Vagina (tissue), 2 donors: ENCODE measurements at regions not wholly inside any gene's neighbourhood (a gene's known extent, or its start where the extent isn't known, plus 50 kb on each side); places are given as distances from the start of the nearest gene placed in this dataset.

Source experiments
- CTCF ChIP-seq, 3 experiments: fragments of 450-650 bp in 2 of 3; fragments of 200-600 bp in 1 of 3; sonication (generic) in 1 of 3; IDR thresholded peaks; one replicate each; pipeline ENCODE4 v1.5.1; 2017 to 2019; ENCODE audit warnings: antibody characterized with exemption in 3 of 3, mild to moderate bottlenecking in 2 of 3, moderate library complexity in 2 of 3
- POLR2A ChIP-seq, 2 donors: fragments of 450-650 bp; IDR thresholded peaks; one replicate each; pipeline ENCODE4 v1.6.1; 2017; ENCODE audit warnings: antibody characterized with exemption in 2 of 2, mild to moderate bottlenecking in 2 of 2, moderate library complexity in 2 of 2
- POLR2AphosphoS5 ChIP-seq, 2 donors: sonication (generic); formaldehyde crosslinking; IDR thresholded peaks; one replicate each; pipeline ENCODE4 v1.9.0; 2017; ENCODE audit warnings: antibody characterized with exemption in 2 of 2, mild to moderate bottlenecking in 2 of 2, low read depth in 1 of 2; ENCODE audit not compliant: insufficient read depth in 1 of 2

DNA sequence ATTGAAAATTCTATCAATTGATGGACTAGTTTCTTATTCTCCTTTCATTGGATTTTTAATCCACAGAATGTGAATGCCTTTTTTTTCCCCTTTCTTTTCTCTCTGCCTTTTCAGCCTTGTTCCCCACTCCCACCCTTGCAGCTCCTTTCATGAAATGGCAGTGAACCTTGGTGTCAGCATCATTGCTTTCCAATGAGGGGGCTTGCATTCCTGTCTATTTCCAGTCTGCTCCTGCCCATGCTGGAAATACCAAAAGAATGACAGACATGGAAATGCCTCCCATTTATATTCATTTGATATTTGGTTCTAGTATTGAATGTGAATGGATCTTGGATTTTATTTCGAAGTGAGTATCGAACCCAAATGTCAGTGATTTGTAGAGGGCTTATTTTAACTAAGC is 162.7 kb upstream of the SGCD start:
- no peak for TF ChIP-seq POLR2AphosphoS5 (IDR thresholded peaks at IDR 0.05; ENCODE audit: insufficient read depth in 1 of 2, low read depth in 1 of 2)
- no peak for TF ChIP-seq CTCF (IDR thresholded peaks at IDR 0.05)
- no peak for TF ChIP-seq POLR2A (IDR thresholded peaks at IDR 0.05)
